Smooth muscle cell (in vitro differentiated cells): ENCODE measurements at regions not wholly inside any gene's neighbourhood (a gene's known extent, or its start where the extent isn't known, plus 50 kb on each side); places are given as distances from the start of the nearest gene placed in this dataset.

Experiments
- DNase-seq: peaks from one replicate; lab custom pipeline; 2025; ENCODE audit not compliant: unreplicated experiment; lab: John Stamatoyannopoulos, UW
- H2AFZ ChIP-seq: fragments of 200-600 bp; sonication (generic); 2 replicates; pipeline ENCODE4 v1.6.0; 2016; ENCODE audit warnings: antibody characterized with exemption, low read depth, mild to moderate bottlenecking
- H3F3A ChIP-seq: fragments of 200-600 bp; sonication (generic); 2 replicates; pipeline ENCODE4 v1.6.0; 2017; ENCODE audit warnings: antibody characterized with exemption, low read depth
- H3K27ac ChIP-seq: fragments of 200-600 bp; sonication (generic); 2 replicates; pipeline ENCODE4 v1.5.1; 2016; ENCODE audit warnings: low read depth, mild to moderate bottlenecking
- H3K27me3 ChIP-seq: fragments of 200-600 bp; sonication (generic); 2 replicates; pipeline ENCODE4 v1.6.1; 2016; ENCODE audit warnings: low read depth, mild to moderate bottlenecking
- H3K36me3 ChIP-seq: fragments of 200-600 bp; sonication (generic); 2 replicates; pipeline ENCODE4 v1.5.1; 2016; ENCODE audit warnings: low read depth
- H3K4me1 ChIP-seq: fragments of 200-600 bp; sonication (generic); 2 replicates; pipeline ENCODE4 v1.5.1; 2016; ENCODE audit warnings: low read depth
- H3K4me2 ChIP-seq: fragments of 200-600 bp; sonication (generic); 2 replicates; pipeline ENCODE4 v1.6.0; 2016; ENCODE audit warnings: mild to moderate bottlenecking
- H3K4me3 ChIP-seq: fragments of 200-600 bp; sonication (generic); 2 replicates; pipeline ENCODE4 v1.5.1; 2016; ENCODE audit warnings: mild to moderate bottlenecking
- H3K79me2 ChIP-seq: fragments of 200-600 bp; sonication (generic); 2 replicates; pipeline ENCODE4 v1.6.0; 2016; ENCODE audit warnings: low read depth, mild to moderate bottlenecking
- H3K9ac ChIP-seq: fragments of 200-600 bp; sonication (generic); 2 replicates; pipeline ENCODE4 v1.6.0; 2016; ENCODE audit warnings: low read depth
- H3K9me3 ChIP-seq: fragments of 200-600 bp; sonication (generic); replicated peaks from 2 replicates; pipeline ENCODE4 v1.5.1; 2016; ENCODE audit warnings: low read depth
- H4K20me1 ChIP-seq: fragments of 200-600 bp; sonication (generic); 2 replicates; pipeline ENCODE4 v1.6.0; 2016; ENCODE audit warnings: low read depth
- WGBS: methylation state at CpG from one replicate; pipeline ENCODE4 v1.1.7; 2016; ENCODE audit warnings: low lambda C conversion rate; 5-methylcytosine and 5-hydroxymethylcytosine counted together
- TF ChIP-seq, protein P1 (sequence below): fragments of 200-600 bp; sonication (generic); IDR thresholded peaks from 2 replicates; pipeline ENCODE4 v1.5.1; 2017; ENCODE audit warnings: borderline replicate concordance, mild to moderate bottlenecking, antibody characterized with exemption; ENCODE audit not compliant: insufficient read depth, poor library complexity, severe bottlenecking

- Histone ChIP-seq H3K79me2 (no peaks in the 10 kb centered on the region), H4K20me1 (no peaks in the 10 kb centered on the region), H3F3A (no peaks in the 10 kb centered on the region), H3K4me2 (no peak overlapping the region), H3K36me3 (no peaks in the 10 kb centered on the region), H3K4me1 (no peaks in the 10 kb centered on the region), H3K27ac (no peak overlapping the region), H3K4me3 (no peak overlapping the region), H2AFZ (no peak overlapping the region), H3K9ac (no peak overlapping the region), H3K27me3 (peaks cover 16% of the 10 kb centered on the region), H3K9me3 (no peaks in the 10 kb centered on the region)
- TF ChIP-seq, protein P1, sequence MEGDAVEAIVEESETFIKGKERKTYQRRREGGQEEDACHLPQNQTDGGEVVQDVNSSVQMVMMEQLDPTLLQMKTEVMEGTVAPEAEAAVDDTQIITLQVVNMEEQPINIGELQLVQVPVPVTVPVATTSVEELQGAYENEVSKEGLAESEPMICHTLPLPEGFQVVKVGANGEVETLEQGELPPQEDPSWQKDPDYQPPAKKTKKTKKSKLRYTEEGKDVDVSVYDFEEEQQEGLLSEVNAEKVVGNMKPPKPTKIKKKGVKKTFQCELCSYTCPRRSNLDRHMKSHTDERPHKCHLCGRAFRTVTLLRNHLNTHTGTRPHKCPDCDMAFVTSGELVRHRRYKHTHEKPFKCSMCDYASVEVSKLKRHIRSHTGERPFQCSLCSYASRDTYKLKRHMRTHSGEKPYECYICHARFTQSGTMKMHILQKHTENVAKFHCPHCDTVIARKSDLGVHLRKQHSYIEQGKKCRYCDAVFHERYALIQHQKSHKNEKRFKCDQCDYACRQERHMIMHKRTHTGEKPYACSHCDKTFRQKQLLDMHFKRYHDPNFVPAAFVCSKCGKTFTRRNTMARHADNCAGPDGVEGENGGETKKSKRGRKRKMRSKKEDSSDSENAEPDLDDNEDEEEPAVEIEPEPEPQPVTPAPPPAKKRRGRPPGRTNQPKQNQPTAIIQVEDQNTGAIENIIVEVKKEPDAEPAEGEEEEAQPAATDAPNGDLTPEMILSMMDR, result no peak
- no peak for DNase-seq
- 76% methylated on average over 2 of the region's 2 CpGs for WGBS
Measured at GRCh38 chr4:82216219-82216618, 157.6 kb downstream of the HNRNPD start.

GRCh38 chr4:82215800-82216199 is 158.0 kb downstream of the HNRNPD start:
- TF ChIP-seq, protein P1, result no peak
- no peak for DNase-seq
- no peaks in the 10 kb centered on the region for H3K4me1 ChIP-seq
- no peak overlapping the region for H3K4me2 ChIP-seq
- no peaks in the 10 kb centered on the region for H3K9me3 ChIP-seq
- H3K27ac ChIP-seq, result no peak overlapping the region
- H2AFZ ChIP-seq, result no peak overlapping the region
- H3K4me3 ChIP-seq, result no peak overlapping the region
- H3K79me2 ChIP-seq, result no peaks in the 10 kb centered on the region
- no peaks in the 10 kb centered on the region for H4K20me1 ChIP-seq
- no peak overlapping the region for H3K9ac ChIP-seq
- H3F3A ChIP-seq, result no peaks in the 10 kb centered on the region
- no peaks in the 10 kb centered on the region for H3K36me3 ChIP-seq
- H3K27me3 ChIP-seq, result peaks cover 16% of the 10 kb centered on the region

DNA sequence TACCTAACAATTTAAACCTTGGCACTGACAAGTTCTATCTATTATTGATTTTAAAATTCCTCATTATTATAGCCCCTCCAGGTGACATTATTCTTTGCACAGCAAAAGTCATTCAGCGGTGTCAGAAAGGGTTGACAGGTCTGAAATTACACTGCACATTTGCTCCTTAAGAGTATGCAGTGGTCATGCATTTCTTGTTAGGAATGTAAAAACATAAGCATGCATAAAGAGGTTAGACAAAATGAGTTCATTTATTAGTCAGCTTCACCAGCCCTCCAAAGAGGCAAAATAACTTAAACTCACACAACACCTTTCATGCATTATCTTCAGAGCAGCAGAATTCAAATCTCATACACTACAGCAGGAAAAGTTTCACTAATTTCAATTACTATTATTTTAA is 158.8 kb downstream of the HNRNPD start:
- H3K9me3 ChIP-seq, result no peaks in the 10 kb centered on the region
- WGBS, result 95% methylated on average over 1 of the region's 1 CpG
- no peak overlapping the region for H3K4me3 ChIP-seq
- TF ChIP-seq, protein P1, result no peak
- no peaks in the 10 kb centered on the region for H3F3A ChIP-seq
- no peak overlapping the region for H3K4me2 ChIP-seq
- H3K27ac ChIP-seq, result no peak overlapping the region
- no peaks in the 10 kb centered on the region for H3K79me2 ChIP-seq
- no peaks in the 10 kb centered on the region for H3K4me1 ChIP-seq
- DNase-seq, result no peak
- peaks cover 16% of the 10 kb centered on the region for H3K27me3 ChIP-seq
- no peaks in the 10 kb centered on the region for H3K36me3 ChIP-seq
- H2AFZ ChIP-seq, result no peak overlapping the region
- no peak overlapping the region for H3K9ac ChIP-seq
- H4K20me1 ChIP-seq, result no peaks in the 10 kb centered on the region

- TF ChIP-seq, protein P1, result no peak
- no peaks in the 10 kb centered on the region for H3F3A ChIP-seq
- DNase-seq, result no peak
- peaks cover 16% of the 10 kb centered on the region for H3K27me3 ChIP-seq
- no peak overlapping the region for H2AFZ ChIP-seq
- no peak overlapping the region for H3K27ac ChIP-seq
- no peak overlapping the region for H3K4me3 ChIP-seq
- no peak overlapping the region for H3K4me2 ChIP-seq
- H3K9ac ChIP-seq, result no peak overlapping the region
- no peaks in the 10 kb centered on the region for H4K20me1 ChIP-seq
- H3K36me3 ChIP-seq, result no peaks in the 10 kb centered on the region
- H3K79me2 ChIP-seq, result no peaks in the 10 kb centered on the region
- H3K4me1 ChIP-seq, result no peaks in the 10 kb centered on the region
- H3K9me3 ChIP-seq, result no peaks in the 10 kb centered on the region
- 74% methylated on average over 5 of the region's 5 CpGs for WGBS
Measured at GRCh38 chr4:82213485-82214417, 160.0 kb downstream of the HNRNPD start.
